Hepatocyte (in vitro differentiated cells): ENCODE measurements at regions not wholly inside any gene's neighbourhood (a gene's known extent, or its start where the extent isn't known, plus 50 kb on each side); places are given as distances from the start of the nearest gene placed in this dataset.

Experiments used
- DNase-seq: peaks from one replicate; pipeline ENCODE4 v3.0.0-alpha.2; 2016; ENCODE audit warnings: low spot score
- H2AFZ ChIP-seq: fragments of 200-600 bp; sonication (generic); 2 replicates; pipeline ENCODE4 v1.6.0; 2016; ENCODE audit warnings: antibody characterized with exemption, mild to moderate bottlenecking
- H3K27ac ChIP-seq: fragments of 200-600 bp; sonication (generic); 2 replicates; pipeline ENCODE4 v1.5.1; 2016; ENCODE audit warnings: mild to moderate bottlenecking
- H3K27me3 ChIP-seq: fragments of 200-600 bp; sonication (generic); 2 replicates; pipeline ENCODE4 v1.6.1; 2016
- H3K36me3 ChIP-seq: fragments of 200-600 bp; sonication (generic); replicated peaks from 2 replicates; pipeline ENCODE4 v1.5.1; 2016; ENCODE audit warnings: low read depth; ENCODE audit not compliant: insufficient read depth
- H3K4me1 ChIP-seq: fragments of 200-600 bp; sonication (generic); 2 replicates; pipeline ENCODE4 v1.5.1; 2016; ENCODE audit warnings: mild to moderate bottlenecking, moderate library complexity; ENCODE audit not compliant: insufficient read depth
- H3K4me2 ChIP-seq: fragments of 200-600 bp; sonication (generic); 2 replicates; pipeline ENCODE4 v1.6.0; 2016
- H3K4me3 ChIP-seq: fragments of 200-600 bp; sonication (generic); 2 replicates; pipeline ENCODE4 v1.5.1; 2016; ENCODE audit warnings: mild to moderate bottlenecking
- H3K79me2 ChIP-seq: fragments of 200-600 bp; sonication (generic); 2 replicates; pipeline ENCODE4 v1.6.0; 2017; ENCODE audit warnings: mild to moderate bottlenecking
- H3K9me2 ChIP-seq: fragments of 200-600 bp; sonication (generic); replicated peaks from 2 replicates; pipeline ENCODE4 v1.6.0; 2017; ENCODE audit warnings: mild to moderate bottlenecking; ENCODE audit not compliant: insufficient read depth
- H3K9me3 ChIP-seq: fragments of 200-600 bp; sonication (generic); 2 replicates; pipeline ENCODE4 v1.5.1; 2016; ENCODE audit warnings: low read depth, mild to moderate bottlenecking
- H4K20me1 ChIP-seq: fragments of 200-600 bp; sonication (generic); 2 replicates; pipeline ENCODE4 v1.6.0; 2016; ENCODE audit warnings: mild to moderate bottlenecking; ENCODE audit not compliant: insufficient read depth, poor library complexity, severe bottlenecking
- CTCF ChIP-seq: fragments of 200-600 bp; sonication (generic); IDR thresholded peaks from 2 replicates; pipeline ENCODE4 v1.5.1; 2016; ENCODE audit warnings: antibody characterized with exemption, mild to moderate bottlenecking; ENCODE audit not compliant: poor library complexity
- EZH2 ChIP-seq: fragments of 200-600 bp; sonication (generic); IDR thresholded peaks from 2 replicates; pipeline ENCODE4 v1.6.1; 2016; ENCODE audit warnings: antibody characterized with exemption, mild to moderate bottlenecking, borderline replicate concordance
- EZH2phosphoT487 ChIP-seq: fragments of 200-600 bp; sonication (generic); IDR thresholded peaks from one replicate; pipeline ENCODE4 v1.6.1; 2018; ENCODE audit warnings: antibody characterized with exemption, mild to moderate bottlenecking, low read depth, moderate library complexity; ENCODE audit not compliant: unreplicated experiment, severe bottlenecking
- WGBS: methylation state at CpG from one replicate; pipeline ENCODE4 v1.1.6; 2016; ENCODE audit warnings: low lambda C conversion rate; ENCODE audit errors: missing lambda C conversion rate; 5-methylcytosine and 5-hydroxymethylcytosine counted together

GRCh38 chr11:97118614-97119200, 728.9 kb downstream of the JRKL start:
- no peaks in the 10 kb centered on the region for H3K9me2 ChIP-seq
- TF ChIP-seq CTCF (no peak), EZH2 (no peak), EZH2phosphoT487 (no peak)
- 55% methylated on average over 2 of the region's 2 CpGs for WGBS

GRCh38 chr11:97123237-97123636, 733.4 kb downstream of the JRKL start:
- WGBS = 41% methylated on average over 2 of the region's 2 CpGs
- Histone ChIP-seq H3K36me3 (no peaks in the 10 kb centered on the region), H3K4me1 (no peaks in the 10 kb centered on the region), H3K27me3 (no peaks in the 10 kb centered on the region), H4K20me1 (no peaks in the 10 kb centered on the region), H3K27ac (no peak overlapping the region), H3K9me2 (no peaks in the 10 kb centered on the region), H3K4me2 (no peak overlapping the region), H3K4me3 (no peak overlapping the region), H3K79me2 (no peaks in the 10 kb centered on the region), H2AFZ (no peak overlapping the region), H3K9me3 (no peaks in the 10 kb centered on the region)
- no peak for DNase-seq
- TF ChIP-seq EZH2phosphoT487 (no peak), CTCF (no peak)

More at GRCh38 chr11:97118614-97119200, 728.9 kb downstream of the JRKL start:
- Histone ChIP-seq H2AFZ (no peak overlapping the region), H3K4me3 (no peak overlapping the region), H3K27me3 (no peaks in the 10 kb centered on the region), H3K36me3 (no peaks in the 10 kb centered on the region), H4K20me1 (no peaks in the 10 kb centered on the region), H3K27ac (no peak overlapping the region), H3K79me2 (no peaks in the 10 kb centered on the region), H3K4me1 (no peaks in the 10 kb centered on the region), H3K4me2 (no peak overlapping the region), H3K9me3 (no peaks in the 10 kb centered on the region)
- DNase-seq = no peak

GRCh38 chr11:97136067-97136466, 746.3 kb downstream of the JRKL start:
- H3K27ac ChIP-seq = no peak overlapping the region
- H3K4me3 ChIP-seq = no peak overlapping the region
- H3K27me3 ChIP-seq = no peaks in the 10 kb centered on the region
- H3K79me2 ChIP-seq = no peaks in the 10 kb centered on the region
- DNase-seq = no peak
- H3K4me1 ChIP-seq = no peaks in the 10 kb centered on the region
- H3K4me2 ChIP-seq = no peak overlapping the region
- no peak overlapping the region for H2AFZ ChIP-seq
- 87% methylated on average over 1 of the region's 1 CpG for WGBS
- TF ChIP-seq CTCF (no peak), EZH2phosphoT487 (no peak), EZH2 (no peak)
- H4K20me1 ChIP-seq = no peaks in the 10 kb centered on the region
- H3K36me3 ChIP-seq = no peaks in the 10 kb centered on the region
- H3K9me3 ChIP-seq = no peaks in the 10 kb centered on the region
- H3K9me2 ChIP-seq = no peaks in the 10 kb centered on the region
